GM18907 (cell line): ENCODE measurements at regions not wholly inside any gene's neighbourhood (a gene's known extent, or its start where the extent isn't known, plus 50 kb on each side); places are given as distances from the start of the nearest gene placed in this dataset.
"Not testable (repeated sequence)": the region's sequence is repeated elsewhere in the genome, so short reads cannot be mapped to it uniquely, and the experiment has no call there.

Experiments
- ATAC-seq: cut with Tn5 transposase; IDR thresholded peaks from one replicate; pipeline ENCODE4 v1.9.1; 2021; ENCODE audit warnings: mild to moderate bottlenecking, moderate library complexity; ENCODE audit not compliant: unreplicated experiment

GRCh38 chr10:22158426-22158825 is 59.4 kb downstream of the EBLN1 start:
- no peak for ATAC-seq

GRCh38 chr10:22156750-22157149 is 61.1 kb downstream of the EBLN1 start:
- ATAC-seq = no peak

- no peak for ATAC-seq
Measured at GRCh38 chr10:22152403-22152802, 65.4 kb downstream of the EBLN1 start.

- ATAC-seq = no peak
Measured at GRCh38 chr10:22150842-22151241, 67.0 kb downstream of the EBLN1 start.

- ATAC-seq = no peak
Measured at GRCh38 chr10:22148961-22149360, 68.9 kb downstream of the EBLN1 start.

- not testable (repeated sequence) for ATAC-seq
Measured at GRCh38 chr10:22145873-22146272, 71.9 kb downstream of the EBLN1 start.

- no peak for ATAC-seq
Measured at GRCh38 chr10:22137542-22137941, 80.3 kb downstream of the EBLN1 start.

- no peak for ATAC-seq
Measured at GRCh38 chr10:22135591-22135990, 82.2 kb downstream of the EBLN1 start.

- peak; percentile 90 for ATAC-seq
Measured at GRCh38 chr10:22133749-22134624, 83.8 kb downstream of the EBLN1 start.

GRCh38 chr10:22130824-22131223 is 87.0 kb downstream of the EBLN1 start:
- ATAC-seq = not testable (repeated sequence)

GRCh38 chr10:22129612-22130011 is 88.2 kb downstream of the EBLN1 start:
- ATAC-seq = not testable (repeated sequence)

- not testable (repeated sequence) for ATAC-seq
Measured at GRCh38 chr10:22121181-22121580, 96.6 kb downstream of the EBLN1 start.

GRCh38 chr10:22120072-22120471 is 97.7 kb downstream of the EBLN1 start:
- ATAC-seq = not testable (repeated sequence)

GRCh38 chr10:22119575-22119974 is 98.2 kb downstream of the EBLN1 start:
- not testable (repeated sequence) for ATAC-seq

- ATAC-seq = no peak
Measured at GRCh38 chr10:22111705-22112104, 106.1 kb downstream of the EBLN1 start.

- no peak for ATAC-seq
Measured at GRCh38 chr10:22111260-22111659, 106.6 kb downstream of the EBLN1 start.

GRCh38 chr10:22110761-22111160 is 107.1 kb downstream of the EBLN1 start:
- no peak for ATAC-seq

- no peak for ATAC-seq
Measured at GRCh38 chr10:22105270-22105669, 101.7 kb upstream of the DNAJC1 start.

GRCh38 chr10:22103701-22104470 is 100.4 kb upstream of the DNAJC1 start:
- peak; percentile 59 for ATAC-seq

- no peak for ATAC-seq
Measured at GRCh38 chr10:22097696-22098095, 94.2 kb upstream of the DNAJC1 start.

- ATAC-seq = not testable (repeated sequence)
Measured at GRCh38 chr10:22091260-22091659, 87.7 kb upstream of the DNAJC1 start.

GRCh38 chr10:22087402-22087738 is 83.8 kb upstream of the DNAJC1 start:
- no peak for ATAC-seq
